ENCODE measurements at regions not wholly inside any gene's neighbourhood (a gene's known extent, or its start where the extent isn't known, plus 50 kb on each side); places are given as distances from the start of the nearest gene placed in this dataset.

DNA sequence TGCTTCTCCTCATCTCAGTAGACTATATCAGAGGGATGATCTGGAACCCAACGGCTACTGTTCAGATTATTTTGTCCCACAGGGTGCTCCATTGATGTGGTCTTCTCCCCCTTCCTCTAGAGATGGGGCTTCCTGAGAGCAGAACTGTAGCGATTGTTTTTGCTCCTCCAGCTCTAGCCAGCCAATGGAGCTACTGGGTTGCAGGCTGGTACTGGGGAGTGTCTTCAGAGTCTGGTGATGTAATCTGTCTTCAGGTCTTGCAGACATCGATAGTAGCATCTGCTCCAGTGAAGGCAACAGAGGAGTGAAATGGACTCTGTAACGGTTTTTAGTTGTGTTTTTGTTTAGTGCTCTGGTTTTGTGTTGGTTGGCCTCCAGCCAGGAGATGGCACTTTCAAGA, 621.9 kb downstream of the RNF144A start:
- TF ChIP-seq CTCFL (IDR thresholded peaks at IDR 0.05; ENCODE audit: borderline replicate concordance, insufficient read depth, low read depth, low read length, poor library complexity, severe bottlenecking) (no peak), CREB5 (CRISPR knock-in tag; IDR thresholded peaks at IDR 0.05) (no peak), PRMT5 (CRISPR knock-in tag; IDR thresholded peaks at IDR 0.05) (no peak), ZNF77 (CRISPR knock-in tag; IDR thresholded peaks at IDR 0.05) (no peak), LARP7 (IDR thresholded peaks at IDR 0.05) (no peak)

More for the DNA sequence above, 621.9 kb downstream of the RNF144A start:
- CTCF ChIA-PET (ENCODE audit: low intra/inter-chr PET ratio): no interaction called here
- POLR2A ChIA-PET: interaction anchor here (0.7 kb wide), 1 partner anchor 260 kb away, joined by 3 read pairs; no protein-coding TSS in a partner anchor
- ATAC-seq: no peak
- H3K9me1 ChIP-seq (ENCODE audit: control insufficient read depth, insufficient read depth, low read length): no peaks in the 10 kb centered on the region
- H2AFZ ChIP-seq (ENCODE audit: low read depth, low read length): no peak overlapping the region
- intact Hi-C loops (cut with micrococcal nuclease): no loop called here
- 0% methylated on average over 4 of the region's 4 CpGs for WGBS (ENCODE audit: insufficient coverage, low coverage, missing lambda C conversion rate)
- H3K4me3 ChIP-seq: no peak overlapping the region
- no peak overlapping the region for H3K9ac ChIP-seq (ENCODE audit: insufficient read depth in 1 of 2, low read depth in 2 of 2, low read length in 2 of 2)
- H3K4me1 ChIP-seq (replicated peaks in 1 of 2; ENCODE audit: control insufficient read depth in 2 of 2, insufficient read depth in 2 of 2, low read length in 2 of 2): no peaks in the 10 kb centered on the region
- no peaks in the 10 kb centered on the region for H3K36me3 ChIP-seq (ENCODE audit: control insufficient read depth, insufficient read depth, low read length)
- no peaks in the 10 kb centered on the region for H3K27me3 ChIP-seq (ENCODE audit: control insufficient read depth in 2 of 2, insufficient read depth in 2 of 2, low read length in 2 of 2)
- no peak overlapping the region for H3K4me2 ChIP-seq (ENCODE audit: insufficient read depth, low read length)
- H4K20me1 ChIP-seq (replicated peaks; ENCODE audit: control insufficient read depth, insufficient read depth, low read length): no peaks in the 10 kb centered on the region
- H3K9me3 ChIP-seq (replicated peaks; ENCODE audit: control insufficient read depth, insufficient read depth, low read depth, low read length): no peaks in the 10 kb centered on the region
- FAIRE-seq: no peak
- H3K79me2 ChIP-seq (ENCODE audit: control insufficient read depth, insufficient read depth, low read length): no peaks in the 10 kb centered on the region
- no TSS peak for BruUV-seq (replicated peaks)
- no peak for DNase-seq (ENCODE audit: extremely low read depth in 1 of 4, low spot score in 3 of 4)
- no peak overlapping the region for H3K27ac ChIP-seq (ENCODE audit: extremely low read depth, low read depth, low read length)
- in situ Hi-C loops (cut with MboI): no loop called here

Measured in K562 (cell line).